ENCODE measurements at regions not wholly inside any gene's neighbourhood (a gene's known extent, or its start where the extent isn't known, plus 50 kb on each side); places are given as distances from the start of the nearest gene placed in this dataset.

- 94 to 96% (median 95%) methylated on average over 3 of the region's 3 CpGs for WGBS, 3 donors
Observed at GRCh38 chr10:10873915-10874314, 143.8 kb upstream of the CELF2 start.

DNA sequence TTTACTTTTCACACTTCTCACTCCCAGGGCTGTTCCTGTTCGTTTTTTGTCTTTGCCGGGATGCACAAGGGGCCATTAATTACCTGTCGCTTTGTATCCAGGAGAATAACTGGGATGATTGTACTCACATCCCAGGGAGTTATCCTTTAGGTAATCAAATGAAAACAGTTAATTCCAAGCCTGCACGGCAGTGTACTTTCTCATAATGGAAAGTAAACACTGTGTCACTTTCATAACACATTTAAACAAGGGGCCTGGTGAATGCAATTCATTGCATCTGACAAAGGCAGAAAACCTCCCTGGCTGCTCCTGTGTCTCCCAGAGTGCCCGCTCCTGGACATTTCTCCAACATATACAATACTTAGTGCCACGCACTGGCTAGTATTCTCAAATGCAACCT is 138.7 kb upstream of the CELF2 start:
- Histone ChIP-seq H3K9me3 (peaks cover 0 to 4% of the 10 kb centered on the region in 2 donors), H3K27me3 (no peaks in the 10 kb centered on the region), H3K4me1 (ENCODE audit: insufficient read depth) (no peaks in the 10 kb centered on the region), H3K27ac (no peak overlapping the region), H3K36me3 (no peaks in the 10 kb centered on the region), H3K4me3 (no peak overlapping the region)
- DNase-seq = no peak
- intact Hi-C loops (cut with DNase I) = no loop called here
- WGBS, 3 donors = 86 to 91% (median 88%) methylated on average over 6 of the region's 6 CpGs
- TF ChIP-seq, protein P1, sequence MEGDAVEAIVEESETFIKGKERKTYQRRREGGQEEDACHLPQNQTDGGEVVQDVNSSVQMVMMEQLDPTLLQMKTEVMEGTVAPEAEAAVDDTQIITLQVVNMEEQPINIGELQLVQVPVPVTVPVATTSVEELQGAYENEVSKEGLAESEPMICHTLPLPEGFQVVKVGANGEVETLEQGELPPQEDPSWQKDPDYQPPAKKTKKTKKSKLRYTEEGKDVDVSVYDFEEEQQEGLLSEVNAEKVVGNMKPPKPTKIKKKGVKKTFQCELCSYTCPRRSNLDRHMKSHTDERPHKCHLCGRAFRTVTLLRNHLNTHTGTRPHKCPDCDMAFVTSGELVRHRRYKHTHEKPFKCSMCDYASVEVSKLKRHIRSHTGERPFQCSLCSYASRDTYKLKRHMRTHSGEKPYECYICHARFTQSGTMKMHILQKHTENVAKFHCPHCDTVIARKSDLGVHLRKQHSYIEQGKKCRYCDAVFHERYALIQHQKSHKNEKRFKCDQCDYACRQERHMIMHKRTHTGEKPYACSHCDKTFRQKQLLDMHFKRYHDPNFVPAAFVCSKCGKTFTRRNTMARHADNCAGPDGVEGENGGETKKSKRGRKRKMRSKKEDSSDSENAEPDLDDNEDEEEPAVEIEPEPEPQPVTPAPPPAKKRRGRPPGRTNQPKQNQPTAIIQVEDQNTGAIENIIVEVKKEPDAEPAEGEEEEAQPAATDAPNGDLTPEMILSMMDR (IDR thresholded peaks at IDR 0.05) = no peak
- TF ChIP-seq EP300 (IDR thresholded peaks at IDR 0.05) (no peak), POLR2A (IDR thresholded peaks at IDR 0.05) (no peak)

More at GRCh38 chr10:10873915-10874314, 143.8 kb upstream of the CELF2 start:
- DNase-seq = no peak
- no peak overlapping the region for H3K4me3 ChIP-seq
- intact Hi-C loops (cut with DNase I) = no loop called here
- no peak overlapping the region for H3K27ac ChIP-seq
- no peaks in the 10 kb centered on the region for H3K9me3 ChIP-seq
- TF ChIP-seq POLR2A (IDR thresholded peaks at IDR 0.05) = no peak
- TF ChIP-seq, protein P1 (IDR thresholded peaks at IDR 0.05) = no peak
- TF ChIP-seq EP300 (IDR thresholded peaks at IDR 0.05) = no peak
- H3K4me1 ChIP-seq (ENCODE audit: insufficient read depth) = peaks cover 4% of the 10 kb centered on the region
- no peaks in the 10 kb centered on the region for H3K36me3 ChIP-seq
- no peaks in the 10 kb centered on the region for H3K27me3 ChIP-seq

DNA sequence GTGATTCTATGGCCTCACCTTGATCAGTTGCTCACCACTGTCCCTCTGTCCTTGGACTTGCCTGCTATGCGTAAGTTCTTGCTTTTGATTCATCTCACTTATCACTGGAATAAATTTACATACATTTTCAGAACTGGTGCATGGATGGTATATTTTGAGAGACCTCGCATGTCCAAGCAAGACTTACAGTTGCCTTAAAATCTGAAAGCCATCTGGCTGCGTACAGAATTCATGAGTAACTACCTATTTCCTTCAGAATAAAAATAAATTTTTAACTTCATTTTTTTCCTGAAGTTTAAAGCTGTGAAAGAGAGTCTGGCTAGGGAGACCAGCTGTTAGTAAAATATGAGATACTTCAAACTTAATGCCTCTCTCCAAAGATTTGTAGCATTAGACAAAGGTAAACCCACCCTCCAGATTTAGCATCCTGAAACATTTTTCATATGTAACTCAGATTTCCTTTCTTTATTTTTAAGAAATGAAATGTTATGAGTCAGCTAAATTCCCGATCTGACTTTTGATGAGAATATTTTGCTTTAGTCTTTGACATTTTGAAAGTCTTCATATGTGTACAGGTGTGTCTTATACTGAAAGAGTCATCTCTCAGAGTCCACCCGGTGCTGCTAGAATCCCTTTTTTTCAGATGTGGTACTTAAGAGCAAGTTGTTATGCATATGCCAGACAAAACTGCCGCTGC is 136.4 kb upstream of the CELF2 start:
- Histone ChIP-seq H3K27ac (no peak overlapping the region), H3K4me1 (ENCODE audit: insufficient read depth) (no peaks in the 10 kb centered on the region), H3K27me3 (no peaks in the 10 kb centered on the region), H3K36me3 (no peaks in the 10 kb centered on the region), H3K9me3 (peaks cover 0 to 4% of the 10 kb centered on the region in 2 donors), H3K4me3 (no peak overlapping the region)
- TF ChIP-seq EP300 (IDR thresholded peaks at IDR 0.05) (no peak), POLR2A (IDR thresholded peaks at IDR 0.05) (no peak)
- TF ChIP-seq, protein P1 (IDR thresholded peaks at IDR 0.05) = no peak
- WGBS, 3 donors = 90 to 95% (median 95%) methylated on average over 6 of the region's 6 CpGs
- intact Hi-C loops (cut with DNase I) = no loop called here
- no peak for DNase-seq

GRCh38 chr10:10883737-10884136 is 133.9 kb upstream of the CELF2 start:
- Histone ChIP-seq H3K9me3 (peaks cover 0 to 4% of the 10 kb centered on the region in 2 donors), H3K4me1 (ENCODE audit: insufficient read depth) (no peaks in the 10 kb centered on the region), H3K36me3 (no peaks in the 10 kb centered on the region), H3K27me3 (no peaks in the 10 kb centered on the region), H3K4me3 (no peak overlapping the region), H3K27ac (no peak overlapping the region)
- no peak for DNase-seq
- TF ChIP-seq EP300 (IDR thresholded peaks at IDR 0.05) = no peak
- TF ChIP-seq, protein P1 (IDR thresholded peaks at IDR 0.05) = no peak
- TF ChIP-seq POLR2A (IDR thresholded peaks at IDR 0.05) = no peak
- intact Hi-C loops (cut with DNase I) = no loop called here
- WGBS, 3 donors = 95 to 100% (median 100%) methylated on average over 1 of the region's 1 CpG
